IMR-90 (cell line): ENCODE measurements at regions not wholly inside any gene's neighbourhood (a gene's known extent, or its start where the extent isn't known, plus 50 kb on each side); places are given as distances from the start of the nearest gene placed in this dataset.

Experiments
- ATAC-seq: fragments of 200-7000 bp; cut with Tn5 transposase; 2 replicates; pipeline ENCODE4 v1.9.1; 2020; ENCODE audit warnings: low read depth, mild to moderate bottlenecking, moderate library complexity
- BruUV-seq: library from RNA; stranded (reverse); fragments of 400-500 nt; replicated peaks from 2 replicates; lab custom pipeline; 2021; lab: Mats Ljungman, UMichigan
- CTCF ChIA-PET: fragments of 300-600 bp; formaldehyde crosslinking; extraction: SDS; loops from one replicate; lab custom pipeline; 2021; ENCODE audit warnings: antibody characterized with exemption; lab: Yijun Ruan, JAX
- POLR2A ChIA-PET: fragments of 300-600 bp; sonication (Branson Sonifier 250); formaldehyde crosslinking; loops from one replicate; lab custom pipeline; 2022; ENCODE audit warnings: antibody characterized with exemption; ENCODE audit not compliant: unreplicated experiment; lab: Charles Lee
- DNase-seq: peaks from one replicate; pipeline ENCODE4 v3.0.0; 2013
- H2AFZ ChIP-seq: replicated peaks from 2 replicates; pipeline ENCODE3; 2013; ENCODE audit warnings: low read length, mild to moderate bottlenecking; ENCODE audit not compliant: poor library complexity
- H2AK5ac ChIP-seq: 2 replicates; pipeline ENCODE4 v1.6.1; 2013; ENCODE audit warnings: low read depth, low read length, inconsistent platforms
- H2AK9ac ChIP-seq: replicated peaks from 2 replicates; pipeline ENCODE3; 2013; ENCODE audit warnings: mild to moderate bottlenecking, low read depth, low read length, moderate library complexity; ENCODE audit not compliant: poor library complexity
- H2BK120ac ChIP-seq: 2 replicates; pipeline ENCODE4 v1.6.1; 2013; ENCODE audit warnings: low read depth, low read length, inconsistent platforms
- H2BK15ac ChIP-seq: 3 replicates; pipeline ENCODE4 v1.6.1; 2013; ENCODE audit warnings: low read depth, low read length, inconsistent platforms
- H2BK20ac ChIP-seq: 2 replicates; pipeline ENCODE4 v1.6.1; 2013; ENCODE audit warnings: low read depth, mild to moderate bottlenecking, inconsistent platforms, low read length, moderate library complexity
- H2BK5ac ChIP-seq: 2 replicates; pipeline ENCODE4 v1.6.1; 2013; ENCODE audit warnings: mild to moderate bottlenecking, low read depth, low read length, inconsistent platforms; ENCODE audit not compliant: poor library complexity, severe bottlenecking
- H3K14ac ChIP-seq: replicated peaks from 2 replicates; pipeline ENCODE4 v1.6.1; 2013; ENCODE audit warnings: low read depth, low read length, inconsistent platforms
- H3K18ac ChIP-seq: 2 replicates; pipeline ENCODE4 v1.6.1; 2013; ENCODE audit warnings: low read depth, low read length, control low read depth
- H3K23ac ChIP-seq: 2 replicates; pipeline ENCODE4 v1.6.1; 2013; ENCODE audit warnings: low read depth, low read length, inconsistent platforms
- H3K27ac ChIP-seq: 2 replicates; pipeline ENCODE4 v1.5.1; 2013; ENCODE audit warnings: mild to moderate bottlenecking, control low read depth, low read length; ENCODE audit not compliant: insufficient read depth
- H3K27me3 ChIP-seq: 2 replicates; pipeline ENCODE4 v1.6.1; 2013; ENCODE audit warnings: low read length; ENCODE audit not compliant: control insufficient read depth, insufficient read depth
- H3K36me3 ChIP-seq: 2 replicates; pipeline ENCODE4 v1.6.1; 2013; ENCODE audit warnings: low read length, mixed read lengths; ENCODE audit not compliant: control insufficient read depth, insufficient read depth
- H3K4ac ChIP-seq: 2 replicates; pipeline ENCODE4 v1.6.1; 2013; ENCODE audit warnings: low read depth, low read length, inconsistent platforms
- H3K4me1 ChIP-seq: 2 replicates; pipeline ENCODE4 v1.6.1; 2013; ENCODE audit warnings: low read length, mixed read lengths; ENCODE audit not compliant: control insufficient read depth, insufficient read depth
- H3K4me2 ChIP-seq: 2 replicates; pipeline ENCODE4 v1.6.1; 2013; ENCODE audit warnings: low read depth, mild to moderate bottlenecking, control low read depth, low read length, moderate library complexity
- H3K4me3 ChIP-seq: 2 replicates; pipeline ENCODE4 v1.5.1; 2013; ENCODE audit warnings: low read depth, mild to moderate bottlenecking, control low read depth, low read length, moderate library complexity; ENCODE audit not compliant: insufficient read depth
- H3K56ac ChIP-seq: 2 replicates; pipeline ENCODE4 v1.6.1; 2013; ENCODE audit warnings: low read length, inconsistent platforms; ENCODE audit not compliant: insufficient read depth; ENCODE audit errors: extremely low read depth
- H3K79me1 ChIP-seq, 2 experiments: 2 replicates each; pipeline ENCODE4 v1.6.1; 2013; ENCODE audit warnings: low read length in 2 of 2, inconsistent platforms in 1 of 2, low read depth in 1 of 2
- H3K9ac ChIP-seq: 2 replicates; pipeline ENCODE4 v1.6.1; 2013; ENCODE audit warnings: low read depth, low read length, control low read depth
- H3K9me1 ChIP-seq: 2 replicates; pipeline ENCODE4 v1.6.1; 2013; ENCODE audit warnings: low read length, inconsistent platforms; ENCODE audit not compliant: insufficient read depth
- H3K9me3 ChIP-seq: 2 replicates; pipeline ENCODE4 v1.6.1; 2013; ENCODE audit warnings: low read length; ENCODE audit not compliant: control insufficient read depth, insufficient read depth
- H4K20me1 ChIP-seq: 2 replicates; pipeline ENCODE4 v1.6.1; 2013; ENCODE audit warnings: low read length, inconsistent platforms; ENCODE audit not compliant: insufficient read depth
- H4K5ac ChIP-seq: 2 replicates; pipeline ENCODE4 v1.6.1; 2013; ENCODE audit warnings: mild to moderate bottlenecking, low read depth, low read length, control low read depth
- H4K8ac ChIP-seq, 2 experiments: 2 replicates each; pipeline ENCODE4 v1.6.1; 2013; ENCODE audit warnings: low read depth in 2 of 2, low read length in 2 of 2, control low read depth in 1 of 2, inconsistent platforms in 1 of 2
- H4K91ac ChIP-seq: 2 replicates; pipeline ENCODE4 v1.6.1; 2013; ENCODE audit warnings: low read depth, low read length, inconsistent platforms; ENCODE audit not compliant: insufficient read depth
- BHLHE40 ChIP-seq: fragments of 150-350 bp; IDR thresholded peaks from 2 replicates; pipeline ENCODE4 v1.6.1; 2016; ENCODE audit warnings: mild to moderate bottlenecking, low read depth, low read length
- CTCF ChIP-seq: conservative IDR thresholded peaks from 2 replicates; pipeline ENCODE4 v1.5.1; 2012; ENCODE audit warnings: mild to moderate bottlenecking, low read depth, low read length, improper control_type of control experiment
- ELK1 ChIP-seq: fragments of 150-350 bp; IDR thresholded peaks from 2 replicates; pipeline ENCODE4 v1.6.1; 2016; ENCODE audit warnings: low read depth, mild to moderate bottlenecking, low read length, moderate library complexity, borderline replicate concordance
- FOS ChIP-seq: fragments of 150-350 bp; IDR thresholded peaks from 2 replicates; pipeline ENCODE4 v1.6.1; 2016; ENCODE audit warnings: low read depth, low read length
- MAFK ChIP-seq: IDR thresholded peaks from 2 replicates; pipeline ENCODE4 v1.6.1; 2012; ENCODE audit warnings: low read depth, low read length, improper control_type of control experiment
- NFE2L2 ChIP-seq: fragments of 150-350 bp; IDR thresholded peaks from 2 replicates; pipeline ENCODE4 v1.6.1; 2016; ENCODE audit warnings: low read depth, mild to moderate bottlenecking, low read length
- POLR2A ChIP-seq: IDR thresholded peaks from 2 replicates; pipeline ENCODE4 v1.6.1; 2012; ENCODE audit warnings: mild to moderate bottlenecking, low read depth, low read length
- SMC3 ChIP-seq: fragments of 150-350 bp; IDR thresholded peaks from 2 replicates; pipeline ENCODE4 v1.6.1; 2016; ENCODE audit warnings: low read depth, mild to moderate bottlenecking, antibody characterized with exemption, low read length, moderate library complexity
- WGBS, 2 experiments: methylation state at CpG; one replicate each; pipeline versions ENCODE4 v1.1.5 to v1.1.7; 2013; ENCODE audit warnings: missing lambda C conversion rate in 2 of 2; ENCODE audit not compliant: insufficient read length in 1 of 2; ENCODE audit errors: extremely low coverage in 2 of 2; 5-methylcytosine and 5-hydroxymethylcytosine counted together
- dilution Hi-C: fragments of 300-500 bp; cut with HindIII; formaldehyde crosslinking; loops from one replicate; pipeline ENCODE4 v1.14.3; 2018; ENCODE audit warnings: low sequenced_read_pairs; ENCODE audit not compliant: unreplicated experiment
- in situ Hi-C: fragments of 300-500 bp; cut with MboI; formaldehyde crosslinking; loops from 3 replicates; pipeline ENCODE4 v1.14.3; 2019; ENCODE audit warnings: low sequenced_read_pairs, inconsistent platforms, mixed read lengths
- intact Hi-C: fragments of 100-400 bp; cut with micrococcal nuclease; formaldehyde crosslinking; loops from 2 replicates; pipeline ENCODE4 v1.10.0; 2022

- no peak overlapping the region for H3K27ac ChIP-seq
- H2AK9ac ChIP-seq, result no peak overlapping the region
- no peak overlapping the region for H3K14ac ChIP-seq
- dilution Hi-C loops, result no loop called here
- BruUV-seq, result no TSS peak
- no peak overlapping the region for H3K23ac ChIP-seq
- no peaks in the 10 kb centered on the region for H3K79me1 ChIP-seq
- H4K20me1 ChIP-seq, result no peaks in the 10 kb centered on the region
- H4K91ac ChIP-seq, result no peak overlapping the region
- intact Hi-C loops, result no loop called here
- no peak overlapping the region for H2AK5ac ChIP-seq
- H2AFZ ChIP-seq, result no peak overlapping the region
- no peaks in the 10 kb centered on the region for H3K9me1 ChIP-seq
- ChIA-PET POLR2A (no interaction called here), CTCF (no interaction called here)
- no peaks in the 10 kb centered on the region for H3K9me3 ChIP-seq
- H4K8ac ChIP-seq, result no peak overlapping the region
- no peak overlapping the region for H2BK20ac ChIP-seq
- ATAC-seq (no peak), DNase-seq (no peak)
- H2BK5ac ChIP-seq, result no peak overlapping the region
- no peak overlapping the region for H3K4me2 ChIP-seq
- H3K9ac ChIP-seq, result no peak overlapping the region
- TF ChIP-seq MAFK (no peak), POLR2A (no peak), BHLHE40 (no peak), FOS (no peak), CTCF (no peak), SMC3 (no peak), ELK1 (no peak), NFE2L2 (no peak)
- H3K4ac ChIP-seq, result no peak overlapping the region
- no peaks in the 10 kb centered on the region for H3K27me3 ChIP-seq
- H3K4me1 ChIP-seq, result no peaks in the 10 kb centered on the region
- no peak overlapping the region for H3K4me3 ChIP-seq
- in situ Hi-C loops, result loop anchor here (10.0 kb wide), 1 partner anchor 60 kb away; no protein-coding TSS in a partner anchor
- no peak overlapping the region for H2BK120ac ChIP-seq
- H3K56ac ChIP-seq, result no peak overlapping the region
- no peak overlapping the region for H2BK15ac ChIP-seq
- H3K36me3 ChIP-seq, result no peaks in the 10 kb centered on the region
- no peak overlapping the region for H3K18ac ChIP-seq
- no CpG with 5 or more reads among the region's 1 CpG for WGBS, 2 experiments
- no peak overlapping the region for H4K5ac ChIP-seq
Observed at GRCh38 chrX:57204306-57204705, 67.1 kb upstream of the SPIN2A start.
